Heart right ventricle (tissue), 16 donors: ENCODE measurements at regions not wholly inside any gene's neighbourhood (a gene's known extent, or its start where the extent isn't known, plus 50 kb on each side); places are given as distances from the start of the nearest gene placed in this dataset.

Experiments
- ATAC-seq, 8 donors: fragments of 200-7000 bp; cut with Tn5 transposase; one replicate each; pipeline ENCODE4 v1.9.1; 2020; ENCODE audit warnings: mild to moderate bottlenecking in 8 of 8, moderate library complexity in 8 of 8, moderate number of reproducible peaks in 1 of 8
- DNase-seq, 2 donors: peaks; one replicate each; pipeline ENCODE4 v3.0.0-alpha.2; 2020
- H3K27ac ChIP-seq, 10 donors: fragments of 200-600 bp; sonication (generic) in 2 of 10; one replicate each; pipeline versions ENCODE4 v1.5.0 to v1.8.0; 2020 to 2022; ENCODE audit warnings: mild to moderate bottlenecking in 3 of 10
- H3K27me3 ChIP-seq, 7 donors: fragments of 200-600 bp; one replicate each; pipeline ENCODE4 v1.8.0; 2021 to 2022; ENCODE audit warnings: mild to moderate bottlenecking in 2 of 7
- H3K36me3 ChIP-seq, 9 donors: fragments of 200-600 bp; sonication (generic) in 1 of 9; one replicate each; pipeline versions ENCODE4 v1.5.0 to v1.8.0; 2020 to 2022; ENCODE audit warnings: mild to moderate bottlenecking in 2 of 9
- H3K4me1 ChIP-seq, 9 donors: fragments of 200-600 bp; sonication (generic) in 1 of 9; one replicate each; pipeline versions ENCODE4 v1.5.0 to v1.8.0; 2020 to 2022; ENCODE audit warnings: mild to moderate bottlenecking in 4 of 9
- H3K4me3 ChIP-seq, 10 donors: fragments of 200-600 bp; sonication (generic) in 2 of 10; one replicate each; pipeline versions ENCODE4 v1.5.0 to v1.8.0; 2020 to 2022; ENCODE audit warnings: mild to moderate bottlenecking in 7 of 10, moderate library complexity in 2 of 10
- H3K9me3 ChIP-seq, 11 donors: fragments of 200-600 bp in 10 of 11; sonication (generic) in 2 of 11; one replicate each; pipeline versions ENCODE4 v1.5.0 to v1.8.0; 2013 to 2022; ENCODE audit warnings: mild to moderate bottlenecking in 2 of 11, control low read depth in 1 of 11, moderate library complexity in 1 of 11
- CTCF ChIP-seq, 9 donors: fragments of 200-600 bp; sonication (generic) in 2 of 9; IDR thresholded peaks; one replicate each; pipeline versions ENCODE4 v1.5.0 to v1.8.0; 2021 to 2022; ENCODE audit warnings: antibody characterized with exemption in 9 of 9, mild to moderate bottlenecking in 5 of 9, moderate library complexity in 1 of 9
- WGBS, 2 donors: extraction: QIAGEN DNeasy Blood & Tissue Kit; methylation state at CpG; one replicate each; pipeline ENCODE4 v1.1.7; 2013; ENCODE audit warnings: inconsistent platforms in 1 of 2; 5-methylcytosine and 5-hydroxymethylcytosine counted together
- intact Hi-C, 10 donors: fragments of 100-400 bp; cut with DNase I; formaldehyde crosslinking; loops; one replicate each; pipeline versions ENCODE4 v1.11.1 to v1.14.2; 2022
- donor health status: Arrhythmogenic right ventricular cardiomyopathy.
- donor health status: ischemic (EF 13 %, LVEDD 7.1; RV severe dilation, severe dysfunction).
- donor health status: healthy with polysubstance abuse.
- donor health status: DM: no; HTN: yes; CAD: no.
- donor health status: DM: no; HTN: no; CAD: no.
- donor health status: ischemic (EF 25% LVEDD 6.9; RV normal size, moderate dysfunction).
- donor health status: ischemic (EF 25% LVEDD 5.7; RV mildly dilated, moderate dysfunction).
- donor health status: healthy.
- donor health status: DM: yes; HTN: yes; CAD: no.
- donor health status: Ischemic cardiomyopathy.
- donor health status: ischemic (EF 35%, LVEDD 5.7; RV mildly dilated, moderate dysfunction).
- donor health status: nonischemic (EF 11% LVEDD 7.7; RV severe dilation, severe dysfunction).
- donor health status: DM: yes; HTN: yes; CAD: no.
- donor health status: PGD.
- donor health status: ischemic (EF 29% LVEDD 5.4; RV normal size, mild dysfunction).
- donor health status: nonischemic (EF 23%, LVEDD 6.1; RV moderate dilation, normal function).

- TF ChIP-seq CTCF (IDR thresholded peaks at IDR 0.05) = no peak
- H3K4me1 ChIP-seq = peaks cover 0 to 34% (median 6%) of the 10 kb centered on the region in 9 donors
- H3K27me3 ChIP-seq = no peaks in the 10 kb centered on the region
- DNase-seq = no peak
- peak overlapping the region in 1 of 10 donors; percentile 65 for H3K27ac ChIP-seq
- no peak for ATAC-seq
- 66 to 71% methylated on average over 3 of the region's 3 CpGs for WGBS, 2 donors
- intact Hi-C loops = no loop called here
- H3K4me3 ChIP-seq = no peak overlapping the region
- H3K9me3 ChIP-seq = no peaks in the 10 kb centered on the region
- no peaks in the 10 kb centered on the region for H3K36me3 ChIP-seq
Observed at GRCh38 chr2:160650196-160651118, 156.8 kb upstream of the RBMS1 start.

- DNase-seq = no peak
- Histone ChIP-seq H3K9me3 (no peaks in the 10 kb centered on the region), H3K27me3 (no peaks in the 10 kb centered on the region), H3K4me1 (peaks cover 0 to 34% (median 6%) of the 10 kb centered on the region in 9 donors), H3K27ac (peak overlapping the region in 5 of 10 donors; percentile 24 to 65 (median 41)), H3K4me3 (no peak overlapping the region), H3K36me3 (no peaks in the 10 kb centered on the region)
- intact Hi-C loops = no loop called here
- 63 to 67% methylated on average over 4 of the region's 4 CpGs for WGBS, 2 donors
- ATAC-seq = peak in 5 of 8 donors; percentile 12 to 80 (median 34)
- TF ChIP-seq CTCF (IDR thresholded peaks at IDR 0.05) = no peak
Observed at GRCh38 chr2:160651416-160652200, 158.0 kb upstream of the RBMS1 start.

GRCh38 chr2:160652236-160652635 lies 158.6 kb upstream of the RBMS1 start:
- ATAC-seq (peak in 5 of 8 donors; percentile 28 to 65 (median 42)), DNase-seq (no peak)
- H3K4me3 ChIP-seq = no peak overlapping the region
- peak overlapping the region in 5 of 10 donors; percentile 24 to 65 (median 41) for H3K27ac ChIP-seq
- TF ChIP-seq CTCF (IDR thresholded peaks at IDR 0.05) = no peak
- H3K36me3 ChIP-seq = no peaks in the 10 kb centered on the region
- 70 to 74% methylated on average over 5 of the region's 5 CpGs for WGBS, 2 donors
- no peaks in the 10 kb centered on the region for H3K27me3 ChIP-seq
- H3K4me1 ChIP-seq = peaks cover 0 to 34% (median 6%) of the 10 kb centered on the region in 9 donors
- intact Hi-C loops = no loop called here
- no peaks in the 10 kb centered on the region for H3K9me3 ChIP-seq

- no peaks in the 10 kb centered on the region for H3K36me3 ChIP-seq
Observed at GRCh38 chr2:160657196-160657595, 163.6 kb upstream of the RBMS1 start.

More at GRCh38 chr2:160657196-160657595, 163.6 kb upstream of the RBMS1 start:
- TF ChIP-seq CTCF (IDR thresholded peaks at IDR 0.05) = no peak
- H3K4me1 ChIP-seq = peaks cover 0 to 18% (median 0%) of the 10 kb centered on the region in 9 donors
- ATAC-seq (peak in 6 of 8 donors; percentile 44 to 67 (median 59)), DNase-seq (no peak)
- WGBS, 2 donors = 56 to 59% methylated on average over 1 of the region's 1 CpG
- no peaks in the 10 kb centered on the region for H3K27me3 ChIP-seq
- H3K9me3 ChIP-seq = no peaks in the 10 kb centered on the region
- H3K27ac ChIP-seq = no peak overlapping the region
- no peak overlapping the region for H3K4me3 ChIP-seq
- intact Hi-C loops = no loop called here
